ENCODE measurements at regions not wholly inside any gene's neighbourhood (a gene's known extent, or its start where the extent isn't known, plus 50 kb on each side); places are given as distances from the start of the nearest gene placed in this dataset.
"Not testable (repeated sequence)": the region's sequence is repeated elsewhere in the genome, so short reads cannot be mapped to it uniquely, and the experiment has no call there.

DNA sequence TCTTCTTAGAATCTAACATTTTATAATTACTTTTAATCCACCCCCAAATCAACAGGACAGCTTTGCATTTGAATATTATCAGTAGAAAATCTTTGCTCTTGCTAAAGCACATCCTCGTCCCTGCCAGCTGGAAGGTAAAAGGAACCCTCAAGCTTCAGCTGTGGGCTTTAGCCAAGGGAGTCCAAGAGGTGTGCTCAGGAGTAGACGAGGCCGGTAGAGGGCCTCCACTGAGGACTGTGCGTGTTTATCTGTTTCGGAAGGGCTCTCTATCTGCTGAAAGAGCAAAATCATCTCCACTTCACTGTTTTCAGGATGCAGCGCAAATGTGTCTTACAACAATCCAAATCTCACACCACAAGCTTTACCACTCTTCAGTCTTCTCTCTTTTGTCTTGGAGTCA, 257.4 kb upstream of the IL12A start:
- no peak for DNase-seq (ENCODE audit: low read depth)

DNA sequence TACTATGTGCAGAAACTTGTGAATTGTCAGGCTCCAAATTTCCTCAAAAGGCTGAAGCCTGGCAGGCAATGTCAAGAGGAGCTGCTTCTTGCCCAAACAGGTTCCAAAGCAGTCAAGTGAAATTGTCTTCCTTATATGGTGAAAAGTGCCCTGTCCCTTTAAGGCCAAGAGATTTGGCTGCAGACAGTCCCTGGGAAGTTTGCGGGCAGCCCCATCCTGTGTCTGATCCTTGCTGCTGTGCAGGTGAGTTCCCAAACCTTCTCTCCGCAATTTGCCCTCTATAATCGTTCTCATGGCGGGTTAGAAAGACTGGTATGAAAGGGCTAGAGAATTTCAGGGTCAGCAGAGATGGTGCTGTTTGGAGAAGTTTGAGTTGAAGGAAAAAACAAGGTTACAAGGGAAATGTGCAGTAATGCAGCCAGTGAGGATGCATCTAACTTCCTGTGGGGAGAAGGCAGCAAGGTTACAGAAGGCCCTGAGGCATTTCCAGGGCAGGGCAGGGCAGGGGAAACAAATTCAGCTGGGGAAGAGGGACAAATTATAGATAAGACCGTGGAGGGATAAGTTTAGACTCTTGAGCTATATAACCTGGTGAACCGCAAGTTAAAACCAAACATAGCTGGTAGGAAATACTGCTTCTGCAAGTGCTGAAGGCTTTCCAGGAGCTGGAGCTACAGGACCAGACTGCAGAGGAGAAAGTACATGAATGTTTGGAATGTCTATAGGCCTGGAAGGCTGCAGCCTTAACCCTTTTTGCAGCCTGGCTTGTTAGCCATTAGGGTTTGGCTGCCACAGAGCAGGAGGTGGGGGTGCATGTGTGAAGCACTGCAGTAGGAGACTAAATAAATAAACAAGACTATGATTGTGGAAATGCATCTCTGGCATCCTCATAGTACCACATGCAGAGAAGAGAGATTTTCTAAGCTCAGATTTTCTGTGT, 256.2 kb upstream of the IL12A start:
- DNase-seq (ENCODE audit: low read depth) = peak; percentile 71

DNA sequence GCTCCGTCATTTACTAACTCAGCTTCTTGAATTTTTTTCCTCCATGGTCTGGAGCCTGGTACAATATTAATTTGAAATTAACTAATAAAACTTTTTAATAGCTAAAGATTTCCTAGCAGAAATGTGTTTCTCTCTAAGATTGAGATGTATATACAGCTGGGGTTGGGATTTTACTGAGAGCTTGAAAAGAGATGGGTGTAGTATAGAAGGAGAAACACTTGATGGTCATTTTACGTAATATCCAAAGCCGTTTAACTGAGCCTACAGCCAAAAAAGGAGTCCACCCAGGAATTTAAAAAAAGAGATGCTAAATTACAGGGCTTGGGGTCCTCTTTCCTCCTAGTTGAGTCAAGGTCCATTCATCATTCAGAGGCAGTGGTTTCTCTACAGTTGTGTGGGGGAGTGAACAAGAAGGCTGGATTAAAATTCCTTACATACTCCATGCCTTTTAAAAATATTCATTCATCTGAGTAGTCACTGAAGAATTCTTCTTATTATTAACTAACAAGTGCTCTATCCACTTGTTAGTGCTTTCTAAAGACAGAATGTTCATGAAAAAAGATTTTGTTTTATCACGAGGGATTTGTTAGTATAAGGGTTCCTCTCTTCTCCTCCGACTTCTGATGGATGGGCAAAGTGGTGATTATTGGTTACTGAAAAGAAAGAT, 255.3 kb upstream of the IL12A start:
- DNase-seq (ENCODE audit: low read depth) = peak; percentile 35

DNA sequence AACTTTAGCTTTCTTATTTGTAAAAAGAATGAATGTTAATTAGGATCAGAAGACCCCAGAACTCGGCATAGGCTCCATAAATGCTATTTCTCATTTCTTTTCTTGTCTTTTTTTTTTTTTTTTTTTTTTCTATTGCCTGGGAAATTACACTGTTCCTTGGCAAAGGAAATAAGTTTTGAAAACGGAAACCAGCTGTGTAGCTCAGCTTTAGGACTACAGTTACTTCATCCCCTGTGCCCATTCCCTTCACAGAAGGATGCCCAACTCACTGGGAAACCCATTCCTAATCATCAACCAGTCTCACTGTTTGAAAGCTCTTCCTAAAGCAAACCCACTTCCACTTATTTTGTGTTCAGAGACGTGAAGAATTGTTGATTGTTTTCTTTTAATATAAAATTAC, 254.0 kb upstream of the IL12A start:
- no peak for DNase-seq (ENCODE audit: low read depth)

DNA sequence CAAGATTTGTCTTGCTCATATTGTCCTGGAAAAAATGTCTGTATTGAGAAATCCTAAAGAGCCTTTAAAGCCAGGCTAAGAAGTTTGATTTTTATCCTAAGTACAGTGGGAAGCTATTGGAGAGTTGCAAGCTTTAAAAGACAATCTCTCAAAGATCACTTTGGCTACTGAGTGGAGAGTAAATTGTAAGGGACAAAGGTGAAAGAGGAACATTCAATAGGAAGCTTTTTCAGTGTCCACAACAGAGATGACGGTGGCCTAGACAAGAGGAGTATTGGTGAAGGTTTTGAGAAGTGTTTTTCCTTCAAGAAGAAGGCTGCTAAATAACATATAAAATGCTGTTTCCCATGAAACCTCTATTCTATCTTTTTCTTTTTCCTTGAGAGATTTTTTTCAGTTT, 249.5 kb upstream of the IL12A start:
- no peak for DNase-seq (ENCODE audit: low read depth)

DNA sequence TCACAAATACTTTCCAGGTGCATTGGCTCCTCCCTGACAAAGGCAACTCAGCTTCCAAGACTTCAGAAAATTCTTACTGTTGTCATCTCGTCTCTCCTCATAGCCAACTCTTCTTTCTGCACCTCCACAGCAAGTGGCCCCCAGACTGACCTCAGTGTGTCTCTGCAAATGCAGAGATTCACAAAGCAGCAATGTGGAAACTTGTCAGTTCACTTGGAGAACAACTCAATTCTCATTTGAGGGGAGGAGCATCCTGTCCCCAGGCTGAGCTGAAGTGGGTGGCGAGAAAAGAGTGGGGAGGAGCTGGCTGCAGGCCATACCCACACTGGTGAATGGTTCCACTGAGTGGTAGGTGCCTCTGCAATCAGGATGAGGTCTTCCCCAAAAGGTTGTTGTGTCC, 248.7 kb upstream of the IL12A start:
- no peak for DNase-seq (ENCODE audit: low read depth)

DNA sequence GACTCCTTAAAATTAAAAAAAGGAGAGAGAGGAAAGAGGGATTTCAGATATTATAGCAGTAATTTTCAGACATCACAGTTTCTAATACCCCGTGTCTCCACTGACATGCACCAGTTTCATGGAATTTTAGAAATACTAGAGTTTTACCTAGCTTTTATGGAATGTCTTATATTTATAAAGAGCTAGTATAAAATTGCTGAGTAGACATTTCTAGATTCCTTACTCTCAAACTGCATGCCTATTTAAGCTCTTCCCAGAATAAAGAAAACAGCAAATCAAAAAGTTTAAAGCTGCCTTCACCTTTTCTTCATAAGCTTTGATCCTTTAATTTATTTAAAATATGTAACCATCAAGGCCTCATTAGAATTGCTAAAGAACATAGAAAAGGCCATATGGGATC, 247.4 kb upstream of the IL12A start:
- DNase-seq (ENCODE audit: low read depth) = no peak

DNA sequence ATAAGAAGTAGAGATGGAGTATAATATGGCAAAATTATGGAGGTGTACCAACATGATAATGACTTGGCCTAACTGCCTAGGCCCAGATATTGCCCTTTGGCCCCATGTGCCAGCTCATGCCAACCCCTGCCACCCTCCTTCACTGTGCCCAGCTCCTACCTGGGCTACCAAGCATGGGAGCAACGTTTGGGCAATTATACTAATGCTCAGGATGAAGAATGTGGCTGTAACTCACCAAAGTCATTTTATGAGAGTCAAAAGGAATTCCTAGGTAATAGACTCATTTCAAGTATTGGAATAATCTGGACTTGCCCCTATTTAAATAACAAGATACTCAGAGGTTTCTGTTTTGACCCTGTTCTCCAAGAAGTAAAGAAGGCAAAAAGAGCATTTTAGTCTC, 240.2 kb upstream of the IL12A start:
- DNase-seq (ENCODE audit: low read depth) = no peak

- no peak for DNase-seq (ENCODE audit: low read depth)
These were observed 239.2 kb upstream of the IL12A start for GRCh38 chr3:159749406-159749805.

- DNase-seq (ENCODE audit: low read depth) = no peak
These were observed 237.5 kb upstream of the IL12A start for GRCh38 chr3:159751146-159751545.

DNA sequence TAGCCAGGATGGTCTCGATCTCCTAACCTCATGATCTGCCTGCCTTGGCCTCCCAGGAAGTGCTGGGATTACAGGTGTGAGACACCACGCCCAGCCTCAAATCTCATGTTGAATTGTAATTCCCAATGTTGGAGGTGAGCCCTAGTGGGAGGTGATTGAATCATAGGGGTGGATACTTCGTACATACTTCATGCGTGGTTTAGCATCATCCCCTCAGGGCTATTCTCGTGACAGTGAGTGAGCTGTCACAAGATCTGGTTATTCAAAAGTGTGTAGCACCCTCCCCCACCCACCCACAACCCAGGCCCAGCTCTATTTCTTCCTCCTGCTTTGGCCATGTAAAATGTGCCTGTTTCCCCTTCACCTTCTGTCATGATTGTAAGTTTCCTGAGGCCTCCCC, 236.9 kb upstream of the IL12A start:
- DNase-seq (ENCODE audit: low read depth) = no peak

GRCh38 chr3:159756279-159757207, 232.1 kb upstream of the IL12A start:
- not testable (repeated sequence) for DNase-seq (ENCODE audit: low read depth)

- no peak for DNase-seq (ENCODE audit: low read depth)
These were observed 231.1 kb upstream of the IL12A start for GRCh38 chr3:159757341-159758060.

- DNase-seq (ENCODE audit: low read depth) = no peak
These were observed 228.6 kb upstream of the IL12A start for GRCh38 chr3:159760046-159760445.

- no peak for DNase-seq (ENCODE audit: low read depth)
These were observed 227.3 kb upstream of the IL12A start for GRCh38 chr3:159761369-159761768.

GRCh38 chr3:159761848-159762635, 226.6 kb upstream of the IL12A start:
- DNase-seq (ENCODE audit: low read depth) = no peak

DNA sequence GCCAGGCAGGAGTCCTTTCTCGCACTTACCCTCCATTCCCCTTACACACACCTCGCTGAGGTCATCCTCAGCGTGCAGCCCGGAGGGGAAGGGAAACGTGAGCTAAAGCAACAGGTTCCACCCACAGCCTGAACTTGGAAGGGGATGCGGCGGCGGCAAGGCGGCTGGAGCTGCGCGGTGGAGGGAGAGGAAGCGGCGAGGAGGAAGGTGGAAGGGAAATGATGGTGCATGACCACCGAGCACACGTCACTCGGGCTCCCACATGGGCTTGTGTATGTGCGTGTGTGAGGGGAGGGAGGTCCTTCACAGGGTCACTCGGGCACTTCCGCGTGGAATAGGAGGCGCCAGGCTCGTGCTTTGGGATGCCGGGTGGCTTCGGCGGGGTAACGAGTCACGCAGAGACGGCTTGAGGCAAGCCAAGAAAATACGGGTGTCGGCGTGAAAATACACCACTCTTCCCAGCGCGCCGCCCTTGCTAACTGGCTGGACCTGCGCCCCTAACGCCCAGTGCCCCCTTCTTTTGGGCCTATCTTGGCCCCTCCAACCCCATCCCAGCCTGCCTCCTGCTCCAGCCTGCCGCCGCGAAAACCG, 225.5 kb upstream of the IL12A start:
- DNase-seq (ENCODE audit: low read depth) = no peak

GRCh38 chr3:159763602-159764489, 224.8 kb upstream of the IL12A start:
- DNase-seq (ENCODE audit: low read depth) = peak; percentile 54

- no peak for DNase-seq (ENCODE audit: low read depth)
These were observed 224.1 kb upstream of the IL12A start for GRCh38 chr3:159764490-159765029.

Measured in fibroblast of the conjunctiva (primary cell).